ENCODE measurements at regions not wholly inside any gene's neighbourhood (a gene's known extent, or its start where the extent isn't known, plus 50 kb on each side); places are given as distances from the start of the nearest gene placed in this dataset.
A peak's percentile ranks its signal among the peaks of the same experiment; 100 is the strongest.

DNA sequence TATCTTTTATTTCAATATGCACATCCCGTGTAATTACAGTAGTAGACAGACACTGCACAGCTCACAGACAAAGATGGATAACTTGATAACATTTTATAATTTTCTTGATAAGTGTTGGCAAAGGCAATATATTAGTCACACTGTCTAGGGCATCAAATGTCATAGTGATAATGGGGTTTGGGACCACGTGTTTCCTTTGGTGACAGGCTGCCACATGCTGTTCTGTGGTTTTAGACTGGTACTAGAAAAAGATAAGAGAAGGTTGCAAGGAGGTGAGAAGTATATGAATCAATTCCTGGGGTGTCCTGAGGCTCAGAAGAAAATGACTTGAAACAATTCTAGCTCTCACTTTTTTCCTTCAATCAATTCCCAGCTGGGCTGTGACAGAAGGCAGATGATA lies 258.8 kb upstream of the CHD1 start:
- Histone ChIP-seq H3K36me3 (ENCODE audit: control insufficient read depth in 1 of 2, insufficient read depth in 2 of 2, low read length in 2 of 2) (no peaks in the 10 kb centered on the region), H3K4me1 (ENCODE audit: control insufficient read depth in 1 of 2, insufficient read depth in 2 of 2, low read length in 2 of 2) (no peaks in the 10 kb centered on the region; a peak in 1 of 4 replicates), H3K9me2 (ENCODE audit: insufficient read depth) (no peaks in the 10 kb centered on the region), H3K4me3 (replicated peaks in 1 of 2; ENCODE audit: low read depth in 1 of 2, low read length in 2 of 2) (no peak overlapping the region), H3K79me2 (ENCODE audit: insufficient read depth, low read length) (no peaks in the 10 kb centered on the region), H3K9ac (ENCODE audit: low read length) (no peak overlapping the region), H3K27ac (ENCODE audit: low read depth, low read length) (no peak overlapping the region), H3K9me3 (ENCODE audit: control insufficient read depth in 1 of 2, insufficient read depth in 1 of 2, low read depth in 1 of 2, low read length in 2 of 2) (no peaks in the 10 kb centered on the region), H2AFZ (ENCODE audit: low read depth, low read length, poor library complexity, severe bottlenecking) (no peak overlapping the region), H3K27me3 (ENCODE audit: insufficient read depth, low read length) (peaks cover 21% of the 10 kb centered on the region), H4K20me1 (ENCODE audit: insufficient read depth) (no peaks in the 10 kb centered on the region), H3K4me2 (ENCODE audit: low read length) (no peak overlapping the region)
- TF ChIP-seq, protein P1, sequence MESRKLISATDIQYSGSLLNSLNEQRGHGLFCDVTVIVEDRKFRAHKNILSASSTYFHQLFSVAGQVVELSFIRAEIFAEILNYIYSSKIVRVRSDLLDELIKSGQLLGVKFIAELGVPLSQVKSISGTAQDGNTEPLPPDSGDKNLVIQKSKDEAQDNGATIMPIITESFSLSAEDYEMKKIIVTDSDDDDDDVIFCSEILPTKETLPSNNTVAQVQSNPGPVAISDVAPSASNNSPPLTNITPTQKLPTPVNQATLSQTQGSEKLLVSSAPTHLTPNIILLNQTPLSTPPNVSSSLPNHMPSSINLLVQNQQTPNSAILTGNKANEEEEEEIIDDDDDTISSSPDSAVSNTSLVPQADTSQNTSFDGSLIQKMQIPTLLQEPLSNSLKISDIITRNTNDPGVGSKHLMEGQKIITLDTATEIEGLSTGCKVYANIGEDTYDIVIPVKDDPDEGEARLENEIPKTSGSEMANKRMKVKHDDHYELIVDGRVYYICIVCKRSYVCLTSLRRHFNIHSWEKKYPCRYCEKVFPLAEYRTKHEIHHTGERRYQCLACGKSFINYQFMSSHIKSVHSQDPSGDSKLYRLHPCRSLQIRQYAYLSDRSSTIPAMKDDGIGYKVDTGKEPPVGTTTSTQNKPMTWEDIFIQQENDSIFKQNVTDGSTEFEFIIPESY (IDR thresholded peaks at IDR 0.05; ENCODE audit: extremely low read depth, insufficient replicate concordance, low read length), result no peak
- TF ChIP-seq MAX (IDR thresholded peaks at IDR 0.05) (peak; percentile 40; the same call in 1 of the 2 replicates), CEBPB (IDR thresholded peaks at IDR 0.05; ENCODE audit: low read depth) (no peak), YY1 (IDR thresholded peaks at IDR 0.05; ENCODE audit: extremely low read depth, insufficient replicate concordance, low read depth, low read length) (no peak)
- DNase-seq (ENCODE audit: low read depth, low spot score) (no peak), ATAC-seq (0 out of 2 replicates have a peak, but pooled peaks have one; percentile 30)
- POLR2A ChIA-PET, result no interaction called here
- CTCF ChIA-PET, result no interaction called here
- intact Hi-C loops (cut with micrococcal nuclease), result no loop called here
- no TSS peak for BruUV-seq (replicated peaks)
- RAD21 ChIA-PET (ENCODE audit: low non-redundant PET in 1 of 2, low total read pairs in 2 of 2, uncharacterized antibody in 2 of 2, unreplicated experiment in 2 of 2), result no interaction called here

GRCh38 chr5:99179206-99179605 lies 250.4 kb upstream of the CHD1 start:
- RAD21 ChIA-PET (ENCODE audit: low non-redundant PET in 1 of 2, low total read pairs in 2 of 2, uncharacterized antibody in 2 of 2, unreplicated experiment in 2 of 2), result no interaction called here
- peaks cover 5% of the 10 kb centered on the region; the same call in 1 of the 2 replicates for H3K27me3 ChIP-seq (ENCODE audit: insufficient read depth, low read length)
- POLR2A ChIA-PET, result no interaction called here
- no peaks in the 10 kb centered on the region for H3K4me1 ChIP-seq (ENCODE audit: control insufficient read depth in 1 of 2, insufficient read depth in 2 of 2, low read length in 2 of 2)
- no peak overlapping the region for H3K4me2 ChIP-seq (ENCODE audit: low read length)
- CTCF ChIA-PET, result no interaction called here
- H3K4me3 ChIP-seq (replicated peaks in 1 of 2; ENCODE audit: low read depth in 1 of 2, low read length in 2 of 2), result no peak overlapping the region
- intact Hi-C loops (cut with micrococcal nuclease), result no loop called here
- no peak overlapping the region for H3K9ac ChIP-seq (ENCODE audit: low read length)
- H3K27ac ChIP-seq (ENCODE audit: low read depth, low read length), result no peak overlapping the region
- no peaks in the 10 kb centered on the region for H3K9me3 ChIP-seq (ENCODE audit: control insufficient read depth in 1 of 2, insufficient read depth in 1 of 2, low read depth in 1 of 2, low read length in 2 of 2)
- TF ChIP-seq ZNF274 (IDR thresholded peaks at IDR 0.05; ENCODE audit: low read depth, low read length) (no peak), SIN3A (IDR thresholded peaks at IDR 0.05; ENCODE audit: low read depth) (no peak), ATF3 (IDR thresholded peaks at IDR 0.05) (no peak), EGR1 (IDR thresholded peaks at IDR 0.05; ENCODE audit: low read depth) (no peak), POLR2A (IDR thresholded peaks at IDR 0.05; ENCODE audit: borderline replicate concordance, extremely low read depth, insufficient read depth, insufficient read length) (no peak)
- no peaks in the 10 kb centered on the region; the same call in 1 of the 2 replicates for H4K20me1 ChIP-seq (ENCODE audit: insufficient read depth)
- H2AFZ ChIP-seq (ENCODE audit: low read depth, low read length, poor library complexity, severe bottlenecking), result no peak overlapping the region
- no peaks in the 10 kb centered on the region for H3K9me2 ChIP-seq (ENCODE audit: insufficient read depth)
- no peak for DNase-seq (ENCODE audit: low read depth, low spot score)
- H3K79me2 ChIP-seq (ENCODE audit: insufficient read depth, low read length), result no peaks in the 10 kb centered on the region
- BruUV-seq (replicated peaks), result no TSS peak
- no peaks in the 10 kb centered on the region for H3K36me3 ChIP-seq (ENCODE audit: control insufficient read depth in 1 of 2, insufficient read depth in 2 of 2, low read length in 2 of 2)
- no peak for ATAC-seq
